ENCODE measurements at regions not wholly inside any gene's neighbourhood (a gene's known extent, or its start where the extent isn't known, plus 50 kb on each side); places are given as distances from the start of the nearest gene placed in this dataset.

DNA sequence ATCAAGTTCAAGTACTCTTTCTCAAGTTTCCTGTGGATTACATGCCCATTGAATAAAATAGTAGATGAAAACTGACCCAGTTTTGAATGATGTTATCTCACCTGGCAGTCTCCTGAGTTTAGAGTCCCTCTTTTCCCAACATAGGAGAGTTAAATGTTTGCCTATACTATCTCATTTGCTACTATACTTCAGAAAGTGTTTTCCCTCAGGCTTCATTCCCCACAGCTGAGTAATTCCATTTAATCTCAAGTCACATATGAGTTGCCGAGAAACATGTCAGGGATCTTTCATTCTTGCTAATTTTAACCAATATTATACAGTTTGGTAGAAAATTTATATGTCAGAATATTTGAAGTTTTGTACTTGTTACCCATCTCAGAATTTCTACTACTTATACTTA lies 150.4 kb upstream of the CDH19 start:
- no peak overlapping the region for H3K4me2 ChIP-seq (ENCODE audit: low read depth, low read length, poor library complexity, severe bottlenecking)
- H3K9me2 ChIP-seq (replicated peaks; ENCODE audit: insufficient read depth, low read length), result no peaks in the 10 kb centered on the region
- no peaks in the 10 kb centered on the region for H4K20me1 ChIP-seq (ENCODE audit: low read depth, low read length)
- no peaks in the 10 kb centered on the region for H3K27me3 ChIP-seq (ENCODE audit: low read length)
- no peaks in the 10 kb centered on the region for H3K79me2 ChIP-seq (ENCODE audit: insufficient read depth, low read length)
- no peak overlapping the region for H3K9ac ChIP-seq (ENCODE audit: low read length)
- H3K4me3 ChIP-seq (ENCODE audit: insufficient read depth, low read length, poor library complexity, severe bottlenecking), result no peak overlapping the region
- H3K9me3 ChIP-seq (ENCODE audit: insufficient read depth, low read length), result no peaks in the 10 kb centered on the region
- no peak overlapping the region for H3K27ac ChIP-seq (ENCODE audit: low read depth, low read length)
- TF ChIP-seq EZH2phosphoT487 (conservative IDR thresholded peaks at IDR 0.05; ENCODE audit: low read length), result no peak
- TF ChIP-seq, protein P1, sequence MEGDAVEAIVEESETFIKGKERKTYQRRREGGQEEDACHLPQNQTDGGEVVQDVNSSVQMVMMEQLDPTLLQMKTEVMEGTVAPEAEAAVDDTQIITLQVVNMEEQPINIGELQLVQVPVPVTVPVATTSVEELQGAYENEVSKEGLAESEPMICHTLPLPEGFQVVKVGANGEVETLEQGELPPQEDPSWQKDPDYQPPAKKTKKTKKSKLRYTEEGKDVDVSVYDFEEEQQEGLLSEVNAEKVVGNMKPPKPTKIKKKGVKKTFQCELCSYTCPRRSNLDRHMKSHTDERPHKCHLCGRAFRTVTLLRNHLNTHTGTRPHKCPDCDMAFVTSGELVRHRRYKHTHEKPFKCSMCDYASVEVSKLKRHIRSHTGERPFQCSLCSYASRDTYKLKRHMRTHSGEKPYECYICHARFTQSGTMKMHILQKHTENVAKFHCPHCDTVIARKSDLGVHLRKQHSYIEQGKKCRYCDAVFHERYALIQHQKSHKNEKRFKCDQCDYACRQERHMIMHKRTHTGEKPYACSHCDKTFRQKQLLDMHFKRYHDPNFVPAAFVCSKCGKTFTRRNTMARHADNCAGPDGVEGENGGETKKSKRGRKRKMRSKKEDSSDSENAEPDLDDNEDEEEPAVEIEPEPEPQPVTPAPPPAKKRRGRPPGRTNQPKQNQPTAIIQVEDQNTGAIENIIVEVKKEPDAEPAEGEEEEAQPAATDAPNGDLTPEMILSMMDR (IDR thresholded peaks at IDR 0.05; ENCODE audit: insufficient read depth, low read length, poor library complexity, severe bottlenecking), result no peak
- H3K36me3 ChIP-seq (ENCODE audit: low read length), result no peaks in the 10 kb centered on the region
- no peak overlapping the region for H2AFZ ChIP-seq (ENCODE audit: low read depth, low read length, severe bottlenecking)
- no peaks in the 10 kb centered on the region for H3F3A ChIP-seq (ENCODE audit: insufficient read depth)

DNA sequence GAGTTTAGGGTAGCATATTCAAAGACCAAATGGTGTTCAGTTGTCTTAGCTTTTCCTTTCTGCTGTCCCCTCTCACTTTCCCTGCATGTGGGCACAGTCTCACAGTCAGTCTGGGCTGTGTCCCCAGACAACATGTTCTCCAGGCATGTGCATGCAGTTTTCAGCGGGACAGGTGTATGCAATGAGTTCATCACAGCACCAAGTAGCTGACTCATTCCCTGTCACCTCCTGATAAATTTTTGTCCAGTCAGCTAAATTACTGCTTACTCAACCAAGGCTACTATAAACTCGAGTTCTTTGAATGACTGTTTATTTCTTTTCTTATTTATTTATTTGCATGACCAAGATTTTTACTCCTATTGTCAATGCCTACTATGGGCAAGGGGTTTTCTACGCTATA lies 148.8 kb upstream of the CDH19 start:
- no peaks in the 10 kb centered on the region for H3K36me3 ChIP-seq (ENCODE audit: low read length)
- H4K20me1 ChIP-seq (ENCODE audit: low read depth, low read length), result no peaks in the 10 kb centered on the region
- no peak overlapping the region for H3K9ac ChIP-seq (ENCODE audit: low read length)
- H3K4me3 ChIP-seq (ENCODE audit: insufficient read depth, low read length, poor library complexity, severe bottlenecking), result no peak overlapping the region
- no peaks in the 10 kb centered on the region for H3F3A ChIP-seq (ENCODE audit: insufficient read depth)
- H2AFZ ChIP-seq (ENCODE audit: low read depth, low read length, severe bottlenecking), result no peak overlapping the region
- TF ChIP-seq EZH2phosphoT487 (conservative IDR thresholded peaks at IDR 0.05; ENCODE audit: low read length), result no peak
- TF ChIP-seq, protein P1 (IDR thresholded peaks at IDR 0.05; ENCODE audit: insufficient read depth, low read length, poor library complexity, severe bottlenecking), result no peak
- H3K79me2 ChIP-seq (ENCODE audit: insufficient read depth, low read length), result no peaks in the 10 kb centered on the region
- H3K27me3 ChIP-seq (ENCODE audit: low read length), result no peaks in the 10 kb centered on the region
- H3K27ac ChIP-seq (ENCODE audit: low read depth, low read length), result no peak overlapping the region
- H3K9me2 ChIP-seq (replicated peaks; ENCODE audit: insufficient read depth, low read length), result no peaks in the 10 kb centered on the region
- no peak overlapping the region for H3K4me2 ChIP-seq (ENCODE audit: low read depth, low read length, poor library complexity, severe bottlenecking)
- H3K9me3 ChIP-seq (ENCODE audit: insufficient read depth, low read length), result no peaks in the 10 kb centered on the region

DNA sequence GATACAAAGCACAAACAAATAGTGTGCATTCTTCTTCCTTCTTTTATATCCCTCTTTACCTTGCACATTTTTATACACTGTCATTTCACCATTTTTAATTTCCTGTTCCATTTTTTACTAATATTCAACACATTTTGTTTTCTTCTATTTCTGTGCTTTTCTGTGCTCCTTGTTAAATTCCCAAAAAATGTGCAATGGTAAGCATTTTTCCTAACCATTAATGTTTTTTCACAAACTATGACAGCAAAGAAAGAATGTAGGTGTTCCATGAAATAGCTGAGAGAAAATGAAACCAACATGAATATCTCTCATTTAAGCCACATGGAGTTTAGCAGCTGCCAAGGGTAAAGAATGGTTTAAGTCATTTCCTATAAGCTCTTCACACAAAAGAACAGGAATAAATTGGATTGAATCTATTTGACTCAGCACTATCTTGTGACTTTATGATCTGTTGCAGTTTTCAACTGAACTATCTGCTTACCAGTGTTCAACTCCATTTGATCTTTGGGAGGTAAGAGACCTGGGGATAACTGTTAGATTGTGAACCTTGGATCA lies 145.7 kb upstream of the CDH19 start:
- H3K9ac ChIP-seq (ENCODE audit: low read length), result no peak overlapping the region
- no peak overlapping the region for H3K27ac ChIP-seq (ENCODE audit: low read depth, low read length)
- no peak overlapping the region for H2AFZ ChIP-seq (ENCODE audit: low read depth, low read length, severe bottlenecking)

More for the DNA sequence above, 145.7 kb upstream of the CDH19 start:
- no peaks in the 10 kb centered on the region for H4K20me1 ChIP-seq (ENCODE audit: low read depth, low read length)
- H3K4me3 ChIP-seq (ENCODE audit: insufficient read depth, low read length, poor library complexity, severe bottlenecking), result no peak overlapping the region
- H3K79me2 ChIP-seq (ENCODE audit: insufficient read depth, low read length), result no peaks in the 10 kb centered on the region
- no peaks in the 10 kb centered on the region for H3K9me2 ChIP-seq (replicated peaks; ENCODE audit: insufficient read depth, low read length)
- no peaks in the 10 kb centered on the region for H3F3A ChIP-seq (ENCODE audit: insufficient read depth)
- no peaks in the 10 kb centered on the region for H3K9me3 ChIP-seq (ENCODE audit: insufficient read depth, low read length)
- H3K36me3 ChIP-seq (ENCODE audit: low read length), result no peaks in the 10 kb centered on the region
- TF ChIP-seq EZH2phosphoT487 (conservative IDR thresholded peaks at IDR 0.05; ENCODE audit: low read length), result no peak
- TF ChIP-seq, protein P1 (IDR thresholded peaks at IDR 0.05; ENCODE audit: insufficient read depth, low read length, poor library complexity, severe bottlenecking), result no peak
- H3K4me2 ChIP-seq (ENCODE audit: low read depth, low read length, poor library complexity, severe bottlenecking), result no peak overlapping the region
- H3K27me3 ChIP-seq (ENCODE audit: low read length), result no peaks in the 10 kb centered on the region

Measured in SU-DHL-6 (cell line).